ENCODE measurements at regions not wholly inside any gene's neighbourhood (a gene's known extent, or its start where the extent isn't known, plus 50 kb on each side); places are given as distances from the start of the nearest gene placed in this dataset.

GRCh38 chr2:136298631-136299030, 180.7 kb upstream of the CXCR4 start:
- TF ChIP-seq CTCF (IDR thresholded peaks at IDR 0.05; ENCODE audit: insufficient read depth, low read length) (no peak), POLR2AphosphoS5 (IDR thresholded peaks at IDR 0.05; ENCODE audit: low read depth) (no peak)
